Ishikawa (cell line): ENCODE measurements at regions not wholly inside any gene's neighbourhood (a gene's known extent, or its start where the extent isn't known, plus 50 kb on each side); places are given as distances from the start of the nearest gene placed in this dataset.

Experiments
- CEBPB ChIP-seq: IDR thresholded peaks from 2 replicates; pipeline ENCODE4 v1.6.1; 2012
- EP300 ChIP-seq: IDR thresholded peaks from 2 replicates; pipeline ENCODE4 v1.6.1; 2012; ENCODE audit warnings: borderline replicate concordance
- RAD21 ChIP-seq: IDR thresholded peaks from 2 replicates; pipeline ENCODE4 v1.6.1; 2012; ENCODE audit warnings: low read depth

DNA sequence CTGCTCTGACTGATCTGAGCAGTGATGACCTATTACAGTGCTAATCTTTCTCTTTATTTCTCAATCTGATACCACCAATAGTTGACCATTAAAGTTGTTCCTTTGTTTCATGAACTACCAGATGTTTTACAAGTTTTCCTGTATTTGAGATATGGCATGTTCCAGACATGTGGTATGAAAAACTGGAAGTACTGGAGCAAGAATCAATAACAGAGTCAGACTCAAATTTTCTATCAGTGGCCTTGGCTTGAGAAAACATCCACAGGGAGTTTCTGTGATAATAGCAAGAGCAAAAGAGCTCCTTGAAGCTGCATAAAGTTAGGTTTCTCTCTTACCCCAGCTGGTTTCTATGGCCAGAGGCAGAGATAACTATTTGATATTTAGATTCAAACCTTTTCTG lies 469.0 kb upstream of the STEAP1 start:
- TF ChIP-seq CEBPB: no peak
- TF ChIP-seq RAD21: no peak
- no peak for TF ChIP-seq EP300
